Suprapubic skin (tissue), 3 donors: ENCODE measurements at regions not wholly inside any gene's neighbourhood (a gene's known extent, or its start where the extent isn't known, plus 50 kb on each side); places are given as distances from the start of the nearest gene placed in this dataset.

ENCODE experiments used
- POLR2AphosphoS5 ChIP-seq, 3 donors: sonication (generic); formaldehyde crosslinking; IDR thresholded peaks; one replicate each; pipeline ENCODE4 v1.6.1; 2017; ENCODE audit warnings: antibody characterized with exemption in 3 of 3
- TF ChIP-seq, protein P1 (sequence below), 2 donors: fragments of 200-600 bp in 1 of 2; fragments of 450-650 bp in 1 of 2; sonication (generic) in 1 of 2; IDR thresholded peaks; one replicate each; pipeline ENCODE4 v1.5.1; 2016 to 2019; ENCODE audit warnings: antibody characterized with exemption in 2 of 2, mild to moderate bottlenecking in 1 of 2, moderate library complexity in 1 of 2

DNA sequence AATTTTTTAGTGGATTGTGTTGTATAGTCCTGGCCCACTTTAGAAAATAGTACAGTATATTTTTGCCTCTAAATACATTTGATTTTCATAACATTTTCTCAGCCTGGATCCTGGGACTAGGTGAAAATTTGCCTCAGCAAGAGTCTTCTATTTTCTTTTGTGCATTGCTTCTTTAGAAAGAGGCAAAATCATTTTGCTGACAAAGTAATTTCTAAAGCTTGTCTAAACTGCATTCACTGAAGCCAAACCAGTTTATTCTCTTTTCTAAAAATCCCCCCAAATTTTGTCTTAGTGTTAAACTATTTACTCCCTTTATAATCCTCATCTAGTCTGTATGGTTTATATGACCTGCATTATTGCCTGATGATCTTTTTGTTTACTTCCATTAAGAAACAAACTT, 326.3 kb downstream of the C4orf33 start:
- TF ChIP-seq, protein P1, sequence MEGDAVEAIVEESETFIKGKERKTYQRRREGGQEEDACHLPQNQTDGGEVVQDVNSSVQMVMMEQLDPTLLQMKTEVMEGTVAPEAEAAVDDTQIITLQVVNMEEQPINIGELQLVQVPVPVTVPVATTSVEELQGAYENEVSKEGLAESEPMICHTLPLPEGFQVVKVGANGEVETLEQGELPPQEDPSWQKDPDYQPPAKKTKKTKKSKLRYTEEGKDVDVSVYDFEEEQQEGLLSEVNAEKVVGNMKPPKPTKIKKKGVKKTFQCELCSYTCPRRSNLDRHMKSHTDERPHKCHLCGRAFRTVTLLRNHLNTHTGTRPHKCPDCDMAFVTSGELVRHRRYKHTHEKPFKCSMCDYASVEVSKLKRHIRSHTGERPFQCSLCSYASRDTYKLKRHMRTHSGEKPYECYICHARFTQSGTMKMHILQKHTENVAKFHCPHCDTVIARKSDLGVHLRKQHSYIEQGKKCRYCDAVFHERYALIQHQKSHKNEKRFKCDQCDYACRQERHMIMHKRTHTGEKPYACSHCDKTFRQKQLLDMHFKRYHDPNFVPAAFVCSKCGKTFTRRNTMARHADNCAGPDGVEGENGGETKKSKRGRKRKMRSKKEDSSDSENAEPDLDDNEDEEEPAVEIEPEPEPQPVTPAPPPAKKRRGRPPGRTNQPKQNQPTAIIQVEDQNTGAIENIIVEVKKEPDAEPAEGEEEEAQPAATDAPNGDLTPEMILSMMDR (IDR thresholded peaks at IDR 0.05): no peak
- no peak for TF ChIP-seq POLR2AphosphoS5 (IDR thresholded peaks at IDR 0.05)
